Loucy (cell line): ENCODE measurements at regions not wholly inside any gene's neighbourhood (a gene's known extent, or its start where the extent isn't known, plus 50 kb on each side); places are given as distances from the start of the nearest gene placed in this dataset.

ENCODE experiments used
- EZH2phosphoT487 ChIP-seq: fragments of 200-600 bp; IDR thresholded peaks from 2 replicates; pipeline ENCODE4 v1.6.1; 2018; ENCODE audit warnings: antibody characterized with exemption, mild to moderate bottlenecking, moderate library complexity, borderline replicate concordance
- TF ChIP-seq, protein P1 (sequence below): fragments of 200-600 bp; sonication (generic); conservative IDR thresholded peaks from 2 replicates; pipeline ENCODE4 v1.5.1; 2014; ENCODE audit warnings: mild to moderate bottlenecking, antibody characterized with exemption, low read length

DNA sequence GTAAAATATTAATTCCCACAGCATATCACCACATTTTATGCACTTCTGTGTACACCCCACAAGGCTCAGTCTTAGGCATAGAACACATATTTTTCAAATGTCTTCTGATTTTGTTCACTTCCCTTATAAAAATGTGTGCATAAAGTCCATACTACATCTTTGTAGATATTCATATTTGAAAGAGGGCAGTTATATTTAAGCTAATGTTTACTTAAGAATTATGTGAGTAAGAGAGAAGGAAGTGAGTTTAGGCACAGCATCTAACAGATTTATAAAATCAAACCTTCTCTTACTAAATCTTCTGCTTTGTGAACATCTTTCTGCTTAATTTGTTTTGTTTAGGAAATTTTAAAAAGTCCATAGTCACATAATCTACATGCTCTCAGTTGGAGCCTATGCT lies 648.1 kb downstream of the FSCB start:
- TF ChIP-seq, protein P1, sequence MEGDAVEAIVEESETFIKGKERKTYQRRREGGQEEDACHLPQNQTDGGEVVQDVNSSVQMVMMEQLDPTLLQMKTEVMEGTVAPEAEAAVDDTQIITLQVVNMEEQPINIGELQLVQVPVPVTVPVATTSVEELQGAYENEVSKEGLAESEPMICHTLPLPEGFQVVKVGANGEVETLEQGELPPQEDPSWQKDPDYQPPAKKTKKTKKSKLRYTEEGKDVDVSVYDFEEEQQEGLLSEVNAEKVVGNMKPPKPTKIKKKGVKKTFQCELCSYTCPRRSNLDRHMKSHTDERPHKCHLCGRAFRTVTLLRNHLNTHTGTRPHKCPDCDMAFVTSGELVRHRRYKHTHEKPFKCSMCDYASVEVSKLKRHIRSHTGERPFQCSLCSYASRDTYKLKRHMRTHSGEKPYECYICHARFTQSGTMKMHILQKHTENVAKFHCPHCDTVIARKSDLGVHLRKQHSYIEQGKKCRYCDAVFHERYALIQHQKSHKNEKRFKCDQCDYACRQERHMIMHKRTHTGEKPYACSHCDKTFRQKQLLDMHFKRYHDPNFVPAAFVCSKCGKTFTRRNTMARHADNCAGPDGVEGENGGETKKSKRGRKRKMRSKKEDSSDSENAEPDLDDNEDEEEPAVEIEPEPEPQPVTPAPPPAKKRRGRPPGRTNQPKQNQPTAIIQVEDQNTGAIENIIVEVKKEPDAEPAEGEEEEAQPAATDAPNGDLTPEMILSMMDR: no peak
- no peak for TF ChIP-seq EZH2phosphoT487
